Neural progenitor cell (in vitro differentiated cells): ENCODE measurements at regions not wholly inside any gene's neighbourhood (a gene's known extent, or its start where the extent isn't known, plus 50 kb on each side); places are given as distances from the start of the nearest gene placed in this dataset.

ENCODE experiments used
- DNase-seq: peaks from one replicate; pipeline ENCODE4 v3.0.0-alpha.2; 2016; ENCODE audit warnings: low spot score
- H2AFZ ChIP-seq: fragments of 200-600 bp; sonication (generic); replicated peaks from 2 replicates; pipeline ENCODE4 v1.6.1; 2016; ENCODE audit warnings: antibody characterized with exemption
- H3F3A ChIP-seq: fragments of 200-600 bp; sonication (generic); 2 replicates; pipeline ENCODE4 v1.6.1; 2016; ENCODE audit warnings: antibody characterized with exemption, low read depth
- H3K27ac ChIP-seq: fragments of 200-600 bp; sonication (generic); 2 replicates; pipeline ENCODE4 v1.5.1; 2016; ENCODE audit warnings: mild to moderate bottlenecking
- H3K27me3 ChIP-seq: fragments of 200-600 bp; sonication (generic); 2 replicates; pipeline ENCODE4 v1.6.1; 2016; ENCODE audit warnings: mild to moderate bottlenecking, moderate library complexity
- H3K36me3 ChIP-seq: fragments of 200-600 bp; sonication (generic); 2 replicates; pipeline ENCODE4 v1.5.1; 2016
- H3K4me1 ChIP-seq: fragments of 200-600 bp; sonication (generic); 2 replicates; pipeline ENCODE4 v1.6.1; 2016; ENCODE audit warnings: mixed run types
- H3K4me2 ChIP-seq: fragments of 200-600 bp; sonication (generic); 2 replicates; pipeline ENCODE4 v1.6.1; 2016
- H3K4me3 ChIP-seq: fragments of 200-600 bp; sonication (generic); 2 replicates; pipeline ENCODE4 v1.5.1; 2016
- H3K79me2 ChIP-seq: fragments of 200-600 bp; sonication (generic); 2 replicates; pipeline ENCODE4 v1.6.1; 2016; ENCODE audit warnings: low read depth
- H3K9ac ChIP-seq: fragments of 200-600 bp; sonication (generic); 2 replicates; pipeline ENCODE4 v1.6.1; 2016
- H3K9me3 ChIP-seq: fragments of 200-600 bp; sonication (generic); 2 replicates; pipeline ENCODE4 v1.5.1; 2016; ENCODE audit warnings: low read depth
- H4K20me1 ChIP-seq: fragments of 200-600 bp; sonication (generic); 2 replicates; pipeline ENCODE4 v1.6.1; 2016; ENCODE audit warnings: low read depth
- H3K27ac Mint-ChIP-seq: 3 replicates; pipeline ENCODE4 v1.8.0; 2021; ENCODE audit warnings: mixed read lengths
- H3K27me3 Mint-ChIP-seq: 2 replicates; pipeline ENCODE4 v1.8.0; 2022; ENCODE audit warnings: low read depth, mild to moderate bottlenecking, inconsistent platforms, moderate library complexity, mixed read lengths; ENCODE audit not compliant: insufficient read depth
- H3K36me3 Mint-ChIP-seq: 3 replicates; pipeline ENCODE4 v1.8.0; 2021; ENCODE audit warnings: mixed read lengths
- H3K4me1 Mint-ChIP-seq: 3 replicates; pipeline ENCODE4 v1.8.0; 2021; ENCODE audit warnings: mixed read lengths
- H3K4me3 Mint-ChIP-seq: 3 replicates; pipeline ENCODE4 v1.8.0; 2021; ENCODE audit warnings: mild to moderate bottlenecking, moderate library complexity, mixed read lengths
- H3K9me3 Mint-ChIP-seq: 3 replicates; pipeline ENCODE4 v1.8.0; 2020; ENCODE audit warnings: mixed read lengths
- CTCF ChIP-seq: fragments of 200-600 bp; sonication (generic); IDR thresholded peaks from 2 replicates; pipeline ENCODE4 v1.5.1; 2017; ENCODE audit warnings: antibody characterized with exemption, mild to moderate bottlenecking
- EZH2 ChIP-seq: fragments of 200-600 bp; sonication (generic); IDR thresholded peaks from 2 replicates; pipeline ENCODE4 v1.6.1; 2017; ENCODE audit warnings: antibody characterized with exemption, mild to moderate bottlenecking, moderate library complexity
- EZH2phosphoT487 ChIP-seq: fragments of 200-600 bp; sonication (generic); IDR thresholded peaks from 2 replicates; pipeline ENCODE4 v1.6.1; 2017; ENCODE audit warnings: antibody characterized with exemption

DNA sequence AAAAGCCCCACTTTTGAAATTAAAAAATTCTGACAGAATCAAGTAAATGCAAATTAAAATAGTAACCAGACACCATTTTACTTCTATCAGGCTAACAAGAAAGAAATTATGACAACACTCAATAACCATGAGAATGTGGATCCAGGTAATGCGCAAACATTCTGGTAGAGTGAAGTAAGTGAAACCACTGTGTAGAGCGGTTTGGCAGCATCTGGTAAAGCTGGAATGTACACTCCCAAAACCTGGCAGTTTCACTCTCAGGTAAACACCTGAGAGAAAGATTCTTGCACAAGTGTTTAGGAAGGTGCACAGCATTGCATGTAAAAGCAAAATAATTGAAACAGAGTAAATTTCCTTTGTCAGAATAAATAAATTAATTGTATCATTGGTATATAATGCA, 81.8 kb downstream of the TRIML1 start:
- H3K4me1 Mint-ChIP-seq, result no peaks in the 10 kb centered on the region
- H3K36me3 ChIP-seq, result no peaks in the 10 kb centered on the region
- H3K9ac ChIP-seq, result no peak overlapping the region
- no peak overlapping the region for H2AFZ ChIP-seq
- H3K4me3 Mint-ChIP-seq, result no peak overlapping the region
- H3K27ac ChIP-seq, result no peak overlapping the region
- peaks cover 3% of the 10 kb centered on the region for H3K27me3 Mint-ChIP-seq
- H3K4me1 ChIP-seq, result no peaks in the 10 kb centered on the region
- no peak for TF ChIP-seq EZH2
- no peak for TF ChIP-seq CTCF
- H3K27ac Mint-ChIP-seq, result no peak overlapping the region
- DNase-seq, result no peak
- no peaks in the 10 kb centered on the region for H3F3A ChIP-seq
- no peaks in the 10 kb centered on the region for H3K36me3 Mint-ChIP-seq
- no peaks in the 10 kb centered on the region for H3K9me3 ChIP-seq
- peaks cover 3% of the 10 kb centered on the region for H3K9me3 Mint-ChIP-seq
- H3K27me3 ChIP-seq, result no peaks in the 10 kb centered on the region
- H4K20me1 ChIP-seq, result no peaks in the 10 kb centered on the region
- H3K79me2 ChIP-seq, result no peaks in the 10 kb centered on the region
- H3K4me3 ChIP-seq, result no peak overlapping the region
- H3K4me2 ChIP-seq, result no peak overlapping the region

- Mint-ChIP-seq H3K9me3 (peaks cover 3% of the 10 kb centered on the region), H3K4me1 (no peaks in the 10 kb centered on the region), H3K36me3 (no peaks in the 10 kb centered on the region), H3K27ac (no peak overlapping the region), H3K4me3 (no peak overlapping the region), H3K27me3 (peaks cover 3% of the 10 kb centered on the region)
- Histone ChIP-seq H3F3A (no peaks in the 10 kb centered on the region), H4K20me1 (no peaks in the 10 kb centered on the region), H2AFZ (no peak overlapping the region), H3K4me3 (no peak overlapping the region), H3K9ac (no peak overlapping the region), H3K9me3 (no peaks in the 10 kb centered on the region), H3K79me2 (no peaks in the 10 kb centered on the region), H3K27me3 (no peaks in the 10 kb centered on the region), H3K27ac (no peak overlapping the region), H3K4me2 (no peak overlapping the region), H3K4me1 (no peaks in the 10 kb centered on the region), H3K36me3 (no peaks in the 10 kb centered on the region)
- no peak for DNase-seq
- TF ChIP-seq EZH2phosphoT487 (no peak), CTCF (no peak), EZH2 (no peak)
Observed at GRCh38 chr4:188228279-188228678, 89.0 kb downstream of the TRIML1 start.

GRCh38 chr4:188232428-188232827, 93.2 kb downstream of the TRIML1 start:
- Histone ChIP-seq H3K36me3 (no peaks in the 10 kb centered on the region), H2AFZ (no peak overlapping the region), H3F3A (no peaks in the 10 kb centered on the region), H3K79me2 (no peaks in the 10 kb centered on the region), H3K27ac (no peak overlapping the region), H3K9me3 (no peaks in the 10 kb centered on the region), H3K9ac (no peak overlapping the region), H4K20me1 (no peaks in the 10 kb centered on the region), H3K4me2 (no peak overlapping the region), H3K4me3 (no peak overlapping the region), H3K4me1 (no peaks in the 10 kb centered on the region), H3K27me3 (no peaks in the 10 kb centered on the region)
- Mint-ChIP-seq H3K4me3 (no peak overlapping the region), H3K4me1 (no peaks in the 10 kb centered on the region), H3K9me3 (no peaks in the 10 kb centered on the region), H3K27me3 (no peaks in the 10 kb centered on the region), H3K27ac (no peak overlapping the region), H3K36me3 (no peaks in the 10 kb centered on the region)
- no peak for DNase-seq
- TF ChIP-seq EZH2phosphoT487, result no peak
- TF ChIP-seq CTCF, result no peak
- no peak for TF ChIP-seq EZH2

GRCh38 chr4:188242041-188242440, 102.8 kb downstream of the TRIML1 start:
- H3K4me1 ChIP-seq, result peaks cover 7% of the 10 kb centered on the region
- Mint-ChIP-seq H3K4me1 (no peaks in the 10 kb centered on the region), H3K4me3 (no peak overlapping the region), H3K9me3 (no peaks in the 10 kb centered on the region), H3K27me3 (peaks cover 4% of the 10 kb centered on the region), H3K36me3 (no peaks in the 10 kb centered on the region), H3K27ac (no peak overlapping the region)
- H3K79me2 ChIP-seq, result no peaks in the 10 kb centered on the region
- TF ChIP-seq EZH2 (no peak), EZH2phosphoT487 (no peak)
- H4K20me1 ChIP-seq, result no peaks in the 10 kb centered on the region
- H3K36me3 ChIP-seq, result no peaks in the 10 kb centered on the region
- no peak overlapping the region for H2AFZ ChIP-seq
- no peak overlapping the region for H3K4me3 ChIP-seq
- H3K27ac ChIP-seq, result no peak overlapping the region
- no peak overlapping the region for H3K4me2 ChIP-seq
- no peaks in the 10 kb centered on the region for H3K27me3 ChIP-seq
- H3F3A ChIP-seq, result no peaks in the 10 kb centered on the region
- no peaks in the 10 kb centered on the region for H3K9me3 ChIP-seq
- no peak for DNase-seq
- no peak overlapping the region for H3K9ac ChIP-seq
